Stomach (tissue), 4 donors: ENCODE measurements at regions not wholly inside any gene's neighbourhood (a gene's known extent, or its start where the extent isn't known, plus 50 kb on each side); places are given as distances from the start of the nearest gene placed in this dataset.

Experiments
- CTCF ChIP-seq, 7 experiments: fragments of 450-650 bp in 4 of 7; fragments of 200-600 bp in 3 of 7; sonication (generic) in 3 of 7; IDR thresholded peaks; one replicate each; pipeline ENCODE4 v1.5.1; 2016 to 2019; ENCODE audit warnings: antibody characterized with exemption in 7 of 7, control low read depth in 2 of 7, mild to moderate bottlenecking in 1 of 7
- POLR2AphosphoS5 ChIP-seq, 3 donors: sonication (generic); formaldehyde crosslinking; IDR thresholded peaks; one replicate each; pipeline ENCODE4 v1.6.1; 2016; ENCODE audit warnings: antibody characterized with exemption in 3 of 3

- TF ChIP-seq CTCF (IDR thresholded peaks at IDR 0.05) (no peak), POLR2AphosphoS5 (IDR thresholded peaks at IDR 0.05) (no peak)
Observed at GRCh38 chr13:105089858-105090643, 1445.4 kb downstream of the EFNB2 start.
